MG63 (cell line): ENCODE measurements at regions not wholly inside any gene's neighbourhood (a gene's known extent, or its start where the extent isn't known, plus 50 kb on each side); places are given as distances from the start of the nearest gene placed in this dataset.

Experiments
- DNase-seq: peaks from one replicate; pipeline ENCODE4 v3.0.0-alpha.2; 2020
- H3K27me3 ChIP-seq: fragments of 250-450 bp; sonication (Bioruptor Pico); 2 replicates; pipeline ENCODE4 v1.5.1; 2020; ENCODE audit warnings: mild to moderate bottlenecking, moderate library complexity
- H3K36me3 ChIP-seq: fragments of 250-450 bp; sonication (Bioruptor Pico); 2 replicates; pipeline ENCODE4 v1.5.1; 2020; ENCODE audit warnings: mild to moderate bottlenecking, moderate library complexity
- H3K4me3 ChIP-seq: fragments of 250-450 bp; sonication (Bioruptor Pico); 2 replicates; pipeline ENCODE4 v1.5.1; 2020; ENCODE audit warnings: mild to moderate bottlenecking, moderate library complexity
- H3K9me3 ChIP-seq: fragments of 250-450 bp; sonication (Bioruptor Pico); 2 replicates; pipeline ENCODE4 v1.5.1; 2020; ENCODE audit warnings: mild to moderate bottlenecking, moderate library complexity

DNA sequence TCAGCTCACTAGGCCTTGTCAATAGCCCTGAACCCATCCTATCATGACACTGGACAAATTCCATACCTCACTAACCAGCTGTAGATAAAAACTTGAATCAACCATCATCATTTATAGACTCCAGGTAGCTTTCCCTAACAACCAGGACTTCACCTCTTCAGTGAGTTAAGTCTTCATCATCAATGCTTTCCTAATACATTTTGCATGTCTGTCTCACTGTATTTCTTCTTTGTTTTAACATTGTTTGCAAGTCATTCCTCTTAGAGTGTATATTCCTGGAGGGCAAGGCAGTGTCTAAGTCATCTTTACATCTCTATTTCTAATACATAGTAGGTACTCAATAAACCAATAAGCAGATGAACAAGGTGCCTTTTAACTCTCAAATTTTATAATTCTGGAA, 123.4 kb upstream of the RFC3 start:
- Histone ChIP-seq H3K4me3 (no peak overlapping the region), H3K27me3 (no peaks in the 10 kb centered on the region), H3K36me3 (no peaks in the 10 kb centered on the region), H3K9me3 (no peaks in the 10 kb centered on the region)
- DNase-seq: no peak

DNA sequence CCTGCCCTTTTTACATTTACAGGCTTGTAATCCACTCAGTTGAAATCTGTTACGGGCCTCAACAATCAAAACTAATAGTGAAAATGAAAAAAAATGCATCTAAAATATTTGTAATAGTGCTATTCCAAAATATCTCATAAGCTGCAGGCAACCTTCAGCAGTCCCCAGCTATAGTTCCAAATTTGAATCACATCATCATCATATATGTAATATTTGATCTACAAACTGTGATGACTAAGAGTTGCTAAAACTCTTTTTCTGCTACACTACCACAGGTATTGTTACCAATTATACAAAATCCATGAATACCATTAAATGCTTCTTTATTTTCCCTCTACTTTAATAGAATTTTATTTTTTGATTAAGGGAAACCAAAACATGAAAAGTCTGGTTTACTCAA, 121.4 kb upstream of the RFC3 start:
- Histone ChIP-seq H3K9me3 (no peaks in the 10 kb centered on the region), H3K27me3 (no peaks in the 10 kb centered on the region), H3K4me3 (no peak overlapping the region), H3K36me3 (no peaks in the 10 kb centered on the region)
- no peak for DNase-seq

DNA sequence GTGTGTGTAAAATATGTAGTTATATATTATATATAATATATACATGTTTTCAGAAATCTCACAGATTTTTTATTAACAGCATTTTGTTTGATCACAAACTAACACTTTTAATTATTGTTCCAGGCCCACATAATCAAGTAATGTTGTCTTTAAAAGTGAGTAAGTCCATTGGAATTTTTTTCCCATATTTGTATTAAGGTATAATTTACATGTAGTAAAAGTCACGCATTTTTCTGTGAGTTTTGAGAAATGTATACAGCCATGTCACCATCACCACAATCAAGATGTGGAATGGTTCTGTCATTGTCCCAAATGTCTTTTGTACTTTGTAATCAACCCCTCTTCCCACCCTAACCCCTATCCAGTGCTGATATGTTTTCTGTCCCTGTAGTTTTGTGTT, 120.0 kb upstream of the RFC3 start:
- Histone ChIP-seq H3K4me3 (no peak overlapping the region), H3K9me3 (no peaks in the 10 kb centered on the region), H3K36me3 (no peaks in the 10 kb centered on the region), H3K27me3 (no peaks in the 10 kb centered on the region)
- DNase-seq: no peak

DNA sequence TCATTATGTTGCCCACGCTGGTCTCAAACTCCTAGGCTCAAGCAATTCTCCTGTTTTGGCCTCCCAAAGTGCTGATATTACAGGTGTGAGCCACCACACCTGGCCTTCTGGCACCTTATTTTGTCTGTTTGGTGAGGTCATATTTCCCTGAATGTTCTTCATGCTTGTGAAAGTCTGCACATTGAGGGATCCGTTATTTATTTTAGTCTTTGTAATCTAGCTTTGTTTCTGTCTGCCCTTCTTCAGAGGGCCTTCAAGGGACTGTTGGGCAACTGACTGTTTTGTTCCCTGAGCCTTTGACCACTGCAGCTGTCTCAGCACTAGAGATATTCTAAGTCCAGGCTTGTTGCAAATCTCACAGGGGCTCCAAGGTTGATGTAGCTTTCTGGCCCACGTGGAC, 110.5 kb upstream of the RFC3 start:
- H3K27me3 ChIP-seq: no peaks in the 10 kb centered on the region
- H3K9me3 ChIP-seq: peaks cover 20% of the 10 kb centered on the region
- no peaks in the 10 kb centered on the region for H3K36me3 ChIP-seq
- no peak overlapping the region for H3K4me3 ChIP-seq
- no peak for DNase-seq

DNA sequence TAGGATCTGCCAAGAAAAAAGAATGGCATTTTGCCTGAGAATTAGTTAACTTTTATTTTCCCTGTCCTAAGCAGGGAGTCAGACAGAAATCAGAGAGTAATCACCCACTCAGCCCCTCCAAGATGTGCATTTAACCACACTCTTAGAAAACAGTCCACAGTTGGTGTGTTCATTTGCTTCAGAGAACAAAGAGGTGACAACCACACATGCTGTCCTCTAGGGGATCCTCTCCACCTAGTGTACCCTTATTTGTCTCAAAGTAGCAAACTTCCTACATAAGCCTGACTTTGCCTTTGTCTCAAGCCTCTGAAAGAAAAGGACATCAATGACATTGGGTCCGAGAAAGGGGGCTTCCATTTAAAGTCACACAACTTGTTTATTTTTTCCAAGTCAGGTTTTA, 107.0 kb upstream of the RFC3 start:
- H3K36me3 ChIP-seq: no peaks in the 10 kb centered on the region
- peaks cover 23% of the 10 kb centered on the region for H3K9me3 ChIP-seq
- DNase-seq: no peak
- H3K27me3 ChIP-seq: no peaks in the 10 kb centered on the region
- H3K4me3 ChIP-seq: no peak overlapping the region

DNA sequence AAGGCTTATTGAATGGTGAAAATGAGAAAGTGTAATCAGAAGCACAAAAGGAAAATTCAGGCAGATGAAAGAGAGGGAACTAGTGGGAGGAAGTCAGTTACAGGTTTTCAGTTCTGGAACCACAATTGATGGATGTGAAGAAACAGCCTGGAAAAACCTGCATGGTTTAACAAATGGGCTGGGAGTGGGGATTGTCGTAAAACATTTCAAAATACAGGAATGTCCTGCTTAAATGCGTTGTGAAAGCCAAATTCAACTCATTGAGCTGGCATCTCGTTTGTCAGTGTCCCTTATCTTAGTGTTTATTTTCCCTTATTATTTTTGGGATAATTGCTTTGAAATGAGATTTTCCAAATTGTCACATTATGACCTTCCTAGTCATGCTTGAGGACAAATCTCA, 106.5 kb upstream of the RFC3 start:
- DNase-seq: no peak
- Histone ChIP-seq H3K4me3 (no peak overlapping the region), H3K27me3 (no peaks in the 10 kb centered on the region), H3K36me3 (no peaks in the 10 kb centered on the region), H3K9me3 (peaks cover 20% of the 10 kb centered on the region)

DNA sequence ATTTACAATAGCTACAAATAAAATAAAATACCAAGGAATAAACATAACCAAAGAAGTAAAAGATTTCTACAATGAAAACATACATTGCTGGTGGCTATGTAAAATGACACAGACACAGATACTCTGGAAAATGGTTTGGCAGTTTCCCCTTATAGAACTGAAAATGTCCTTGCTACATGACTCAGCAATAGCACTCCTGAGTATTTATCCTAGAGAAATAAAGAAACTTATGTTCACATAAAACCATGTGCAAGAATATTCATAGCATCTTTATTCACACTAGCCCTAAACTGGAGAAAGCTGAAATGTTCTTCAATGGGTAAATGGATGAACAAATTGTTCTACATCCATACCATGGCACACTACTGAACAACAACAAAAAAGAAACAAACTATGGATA, 100.2 kb upstream of the RFC3 start:
- H3K4me3 ChIP-seq: no peak overlapping the region
- H3K27me3 ChIP-seq: no peaks in the 10 kb centered on the region
- no peak for DNase-seq
- H3K36me3 ChIP-seq: no peaks in the 10 kb centered on the region
- peaks cover 10% of the 10 kb centered on the region for H3K9me3 ChIP-seq

DNA sequence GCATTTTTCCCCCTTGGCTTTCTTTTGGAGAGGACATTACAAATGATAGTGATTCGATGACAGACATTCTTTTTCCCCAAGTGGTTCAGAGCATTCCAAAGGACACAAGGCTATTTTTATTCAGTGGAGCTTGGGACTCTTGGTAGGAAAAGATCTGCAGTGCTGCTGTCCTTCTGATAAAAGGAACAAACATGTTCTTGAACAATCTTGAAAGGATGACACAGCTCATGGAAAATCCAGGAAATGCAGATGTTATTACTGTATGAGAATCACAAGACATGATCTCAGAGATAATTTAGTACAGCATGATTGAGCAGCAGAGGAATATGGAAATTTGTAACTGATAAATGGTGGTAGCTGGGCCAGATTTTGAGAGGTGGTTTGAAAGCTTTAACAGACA, 96.2 kb upstream of the RFC3 start:
- Histone ChIP-seq H3K27me3 (no peaks in the 10 kb centered on the region), H3K9me3 (no peaks in the 10 kb centered on the region), H3K36me3 (no peaks in the 10 kb centered on the region), H3K4me3 (no peak overlapping the region)
- no peak for DNase-seq

DNA sequence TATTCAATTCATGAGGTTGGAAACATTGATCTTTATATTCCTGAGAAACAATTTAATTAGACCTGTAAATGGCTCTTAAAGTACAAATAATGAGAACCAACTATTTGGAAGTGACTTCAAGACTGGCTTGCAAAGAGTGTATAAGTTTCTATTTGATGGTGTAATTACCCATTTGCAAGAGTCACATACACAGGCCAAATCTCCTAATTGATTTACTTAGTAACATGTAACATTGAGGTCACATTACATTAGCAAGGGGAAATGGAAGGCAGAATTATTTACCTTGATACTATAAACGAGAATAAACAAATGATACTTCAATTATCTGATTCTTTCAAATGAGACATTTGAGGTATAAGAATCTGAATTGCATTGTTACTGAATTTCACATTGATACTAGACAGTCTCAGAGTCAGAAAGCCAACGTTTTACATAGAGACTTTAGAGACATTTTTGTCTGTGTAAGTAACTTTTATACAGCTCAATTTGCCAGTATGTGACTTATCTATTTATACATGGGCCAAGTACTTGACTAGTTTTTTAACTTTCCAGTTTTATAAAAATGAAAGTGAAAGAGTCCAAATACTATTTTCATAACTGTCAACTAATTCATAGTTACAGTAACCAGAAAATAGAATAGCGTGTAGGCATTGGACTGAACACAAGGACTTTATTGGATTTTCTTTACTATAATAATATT, 95.6 kb upstream of the RFC3 start:
- Histone ChIP-seq H3K4me3 (no peak overlapping the region), H3K36me3 (no peaks in the 10 kb centered on the region), H3K27me3 (no peaks in the 10 kb centered on the region), H3K9me3 (no peaks in the 10 kb centered on the region)
- no peak for DNase-seq

DNA sequence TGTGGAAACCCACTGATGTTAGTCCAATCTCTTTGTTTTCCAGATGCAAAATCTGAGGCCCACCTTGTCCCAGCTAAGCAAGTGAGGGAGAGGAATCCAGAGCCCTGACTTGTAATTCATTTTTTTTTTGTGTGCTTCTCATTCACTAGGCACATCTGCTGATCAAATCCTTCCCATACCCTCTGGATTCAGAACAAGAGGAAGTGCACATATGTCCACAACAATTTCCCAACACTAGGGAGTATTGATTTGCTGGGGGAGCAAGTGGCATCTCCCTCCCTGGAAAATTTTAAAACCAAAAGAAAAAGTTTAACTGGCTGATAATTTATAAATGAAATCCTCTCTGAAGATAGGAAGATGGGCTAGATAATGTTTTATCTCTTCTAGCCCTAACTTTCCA, 94.6 kb upstream of the RFC3 start:
- Histone ChIP-seq H3K27me3 (no peaks in the 10 kb centered on the region), H3K36me3 (no peaks in the 10 kb centered on the region), H3K9me3 (no peaks in the 10 kb centered on the region), H3K4me3 (no peak overlapping the region)
- DNase-seq: no peak

DNA sequence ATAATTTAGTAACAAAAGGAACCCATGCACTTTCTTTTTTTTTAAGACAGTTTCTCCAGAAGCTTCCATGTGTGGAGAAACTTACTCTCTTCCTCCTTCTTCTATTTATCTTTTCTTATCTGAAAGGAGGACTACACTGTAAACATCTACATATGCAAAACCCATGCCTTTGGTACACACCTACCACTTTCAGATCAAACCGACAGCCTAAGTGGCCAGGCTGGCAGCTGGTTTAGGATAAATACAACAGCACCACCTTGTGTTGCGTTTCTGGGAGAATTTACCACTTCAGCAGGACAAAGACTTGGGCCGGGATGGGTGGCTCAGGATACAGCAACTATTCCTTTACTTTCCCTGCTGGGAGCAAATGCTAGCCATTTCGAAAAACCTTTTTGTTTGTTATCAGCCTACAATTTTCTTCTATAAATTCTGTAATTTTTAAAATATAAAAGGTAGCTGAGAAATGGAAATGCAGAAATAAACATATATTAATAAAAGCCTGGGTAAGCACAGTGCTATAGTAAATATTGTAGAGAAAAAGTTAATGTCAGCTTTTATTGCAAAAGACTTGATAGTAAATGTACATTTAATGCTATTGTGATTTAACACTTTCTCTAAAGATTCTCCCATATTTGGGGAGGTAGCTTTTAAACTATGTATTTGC, 94.0 kb upstream of the RFC3 start:
- Histone ChIP-seq H3K4me3 (no peak overlapping the region), H3K9me3 (no peaks in the 10 kb centered on the region), H3K36me3 (no peaks in the 10 kb centered on the region), H3K27me3 (no peaks in the 10 kb centered on the region)
- DNase-seq: peak; percentile 69

DNA sequence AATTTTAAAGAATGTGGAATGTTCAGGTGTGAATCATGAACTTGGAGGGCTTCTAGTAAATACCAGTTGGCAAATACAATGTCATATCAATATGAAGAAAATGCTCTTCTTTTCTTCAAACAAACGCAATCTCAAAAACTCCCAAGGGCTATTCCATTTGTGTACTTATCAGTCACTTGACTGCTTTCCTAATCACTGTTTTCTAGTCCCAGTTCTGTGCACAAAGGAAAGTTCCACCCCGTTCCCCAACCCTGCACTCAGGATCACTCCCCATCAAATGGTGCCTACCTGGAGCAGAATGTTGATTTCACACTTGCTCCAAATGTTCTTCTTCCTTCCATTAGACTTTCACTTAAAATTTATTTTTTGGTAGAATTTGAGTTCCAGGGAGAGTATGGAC, 92.6 kb upstream of the RFC3 start:
- Histone ChIP-seq H3K36me3 (no peaks in the 10 kb centered on the region), H3K27me3 (no peaks in the 10 kb centered on the region), H3K4me3 (no peak overlapping the region), H3K9me3 (no peaks in the 10 kb centered on the region)
- DNase-seq: no peak

DNA sequence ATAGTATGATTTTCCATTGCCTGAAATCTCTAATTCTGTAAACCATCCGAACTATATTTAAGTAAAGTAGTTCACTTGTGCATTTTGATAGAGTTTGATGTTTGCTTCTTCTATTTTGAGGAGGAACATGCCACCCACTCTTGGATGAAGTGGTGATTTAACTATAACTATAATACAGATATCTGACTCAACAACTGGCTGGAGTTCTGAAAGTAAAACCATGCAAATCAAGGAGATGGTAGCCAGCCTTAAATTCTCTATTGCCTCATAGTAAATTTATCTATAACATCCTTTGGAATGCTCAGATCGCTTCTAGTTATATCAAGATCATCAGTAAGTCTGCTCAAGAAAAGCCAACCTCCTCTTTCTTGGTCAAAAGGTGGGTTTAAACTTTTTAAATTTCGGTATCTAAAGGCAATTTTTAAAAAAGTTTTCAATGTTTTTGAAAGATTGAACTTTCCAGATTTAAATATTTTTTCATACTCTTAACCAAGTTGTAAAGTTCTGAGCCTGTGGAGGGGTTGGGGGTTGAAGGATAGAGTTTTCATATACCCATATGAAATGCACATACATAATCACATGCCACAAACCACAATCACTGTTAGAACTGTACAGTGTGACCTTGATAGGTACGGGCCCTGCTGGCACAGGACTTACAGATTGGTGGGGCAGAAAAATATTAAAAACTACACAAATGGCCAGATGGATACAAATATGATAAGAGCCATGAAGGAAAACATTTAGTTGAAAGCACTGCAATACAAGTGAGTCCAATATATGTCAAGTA, 90.5 kb upstream of the RFC3 start:
- no peak overlapping the region for H3K4me3 ChIP-seq
- DNase-seq: no peak
- H3K27me3 ChIP-seq: no peaks in the 10 kb centered on the region
- H3K9me3 ChIP-seq: no peaks in the 10 kb centered on the region
- H3K36me3 ChIP-seq: no peaks in the 10 kb centered on the region

DNA sequence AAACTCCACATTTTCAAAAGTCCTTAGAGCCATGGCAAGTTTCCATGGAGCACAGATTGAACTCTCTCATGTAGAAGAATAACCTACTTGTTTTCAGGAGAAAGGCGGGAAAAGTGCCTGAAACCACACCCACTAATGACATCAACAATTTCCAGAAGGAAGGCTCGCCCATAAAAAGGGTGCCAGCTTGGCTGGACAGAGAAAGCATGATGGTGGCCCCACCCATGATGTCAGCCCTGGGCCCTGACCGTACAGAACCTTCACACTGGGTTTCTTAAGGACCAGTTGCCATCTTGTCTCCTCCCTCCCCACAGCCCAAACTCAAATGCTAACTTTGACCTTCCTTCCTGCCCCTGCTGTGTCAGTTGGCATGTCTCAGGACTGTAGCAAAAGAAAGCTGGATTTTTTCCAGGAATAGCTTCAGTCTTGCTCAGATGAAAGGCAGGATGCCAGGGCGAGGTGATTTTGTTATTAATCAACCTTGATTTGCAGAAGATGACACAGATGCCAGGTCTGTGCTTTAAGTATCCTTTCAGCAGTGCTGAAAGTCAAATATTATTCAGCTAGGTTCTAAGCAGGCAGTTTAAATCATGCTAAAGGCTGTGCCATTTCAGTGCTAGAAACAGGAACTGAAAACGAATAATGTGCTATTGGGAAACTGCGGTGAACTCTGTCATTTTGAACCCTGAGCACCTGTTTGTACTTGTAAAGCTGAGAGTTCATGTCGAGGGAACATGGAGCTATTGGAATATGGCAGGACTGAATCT, 89.5 kb upstream of the RFC3 start:
- Histone ChIP-seq H3K36me3 (no peaks in the 10 kb centered on the region), H3K27me3 (no peaks in the 10 kb centered on the region), H3K9me3 (no peaks in the 10 kb centered on the region), H3K4me3 (no peak overlapping the region)
- peak; percentile 85 for DNase-seq

DNA sequence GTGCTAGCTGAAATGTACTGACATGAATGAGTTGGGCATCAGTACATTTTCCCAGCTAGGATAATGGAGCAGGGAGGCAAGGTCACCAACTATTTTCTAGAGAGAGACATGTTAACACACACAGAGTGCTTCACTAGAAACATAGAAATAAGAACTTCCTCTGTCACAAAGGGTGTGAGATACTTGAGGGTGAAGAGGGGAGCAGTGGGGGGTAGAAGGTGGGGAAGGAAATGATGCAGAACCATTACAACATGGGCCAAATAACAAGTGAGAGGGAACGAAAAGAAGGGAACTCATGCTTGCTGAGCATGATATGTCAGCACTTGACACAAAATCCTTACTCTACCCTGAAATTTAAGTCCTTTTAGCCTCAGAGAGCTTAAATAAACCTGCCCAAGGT, 87.8 kb upstream of the RFC3 start:
- no peaks in the 10 kb centered on the region for H3K36me3 ChIP-seq
- no peak for DNase-seq
- H3K9me3 ChIP-seq: no peaks in the 10 kb centered on the region
- H3K27me3 ChIP-seq: no peaks in the 10 kb centered on the region
- H3K4me3 ChIP-seq: no peak overlapping the region

DNA sequence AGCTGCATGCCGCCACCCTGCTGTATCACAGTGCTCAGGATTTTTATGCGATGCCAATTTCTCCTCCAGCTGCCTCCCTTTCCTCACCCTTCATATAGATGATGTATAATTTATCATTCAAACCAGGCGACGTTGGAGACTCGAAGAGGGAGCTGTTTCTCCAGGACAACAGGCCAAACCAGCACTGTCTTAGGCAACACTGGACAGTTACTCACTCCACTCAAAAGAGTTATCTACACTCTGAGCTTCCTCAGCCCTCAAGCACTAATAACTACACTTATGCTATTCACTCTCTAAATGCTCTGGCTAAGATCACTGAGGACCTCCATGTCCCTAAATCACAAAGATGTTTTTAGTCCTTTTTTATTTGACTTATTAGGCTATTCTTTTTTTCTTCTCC, 87.3 kb upstream of the RFC3 start:
- H3K36me3 ChIP-seq: no peaks in the 10 kb centered on the region
- H3K27me3 ChIP-seq: no peaks in the 10 kb centered on the region
- no peaks in the 10 kb centered on the region for H3K9me3 ChIP-seq
- no peak overlapping the region for H3K4me3 ChIP-seq
- no peak for DNase-seq

DNA sequence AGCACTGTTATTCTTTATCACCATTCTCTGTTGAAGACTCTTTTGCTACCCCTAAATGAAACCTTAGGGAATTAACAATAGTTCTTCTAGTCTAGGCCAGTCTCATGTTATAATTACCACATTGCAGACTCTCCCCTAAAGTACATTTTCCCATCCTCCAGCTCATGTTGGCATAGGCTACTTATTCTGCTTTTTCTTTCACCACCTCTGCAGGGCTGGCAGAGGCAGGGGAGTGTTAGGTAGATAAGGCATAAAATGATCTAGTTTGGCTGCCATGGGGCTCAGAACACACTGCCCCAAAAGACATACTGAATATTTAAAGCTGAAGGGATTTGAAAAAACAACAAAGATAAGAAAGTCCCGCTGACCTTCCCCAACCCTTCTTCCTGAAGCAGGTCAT, 82.7 kb upstream of the RFC3 start:
- no peak overlapping the region for H3K4me3 ChIP-seq
- H3K27me3 ChIP-seq: no peaks in the 10 kb centered on the region
- H3K36me3 ChIP-seq: no peaks in the 10 kb centered on the region
- no peak for DNase-seq
- no peaks in the 10 kb centered on the region for H3K9me3 ChIP-seq
